ENCODE measurements at regions not wholly inside any gene's neighbourhood (a gene's known extent, or its start where the extent isn't known, plus 50 kb on each side); places are given as distances from the start of the nearest gene placed in this dataset.

GRCh38 chr4:176400816-176401461 is 81.2 kb downstream of the SPCS3 start:
- Histone ChIP-seq H3K36me3 (ENCODE audit: control insufficient read depth, insufficient read depth, low read length) (no peaks in the 10 kb centered on the region), H3K4me3 (ENCODE audit: low read depth in 2 of 2, low read length in 2 of 2) (no peak overlapping the region), H3K4me1 (ENCODE audit: control insufficient read depth, insufficient read depth, low read length) (no peaks in the 10 kb centered on the region), H3K9me3 (ENCODE audit: control insufficient read depth, insufficient read depth, low read depth, low read length) (no peaks in the 10 kb centered on the region), H3K27ac (ENCODE audit: low read length) (no peak overlapping the region), H3K27me3 (ENCODE audit: control insufficient read depth, insufficient read depth, low read length) (no peaks in the 10 kb centered on the region)
- TF ChIP-seq SIN3A (IDR thresholded peaks at IDR 0.05; ENCODE audit: borderline replicate concordance, insufficient read depth, low read depth, low read length): no peak
- TF ChIP-seq POLR2AphosphoS5 (IDR thresholded peaks at IDR 0.05; ENCODE audit: low read depth, low read length): no peak
- TF ChIP-seq TCF7L2 (IDR thresholded peaks at IDR 0.05; ENCODE audit: low read depth, low read length): no peak
- no peak for TF ChIP-seq CTCF (IDR thresholded peaks at IDR 0.05)
- no peak for TF ChIP-seq REST (IDR thresholded peaks at IDR 0.05; ENCODE audit: insufficient read depth in 1 of 2, low read depth in 2 of 2, low read length in 1 of 2)
- in situ Hi-C loops (cut with HindIII; ENCODE audit: low pct_unique_long_range_greater_than_20kb, low sequenced_read_pairs): no loop called here
- BruUV-seq (replicated peaks): no TSS peak
- ChIA-PET POLR2A (no interaction called here), CTCF (no interaction called here)
- ATAC-seq: no peak
- intact Hi-C loops (cut with micrococcal nuclease; ENCODE audit: unreplicated experiment): no loop called here
- DNase-seq (ENCODE audit: low read depth, low spot score): peak; percentile 8

- Histone ChIP-seq H3K27ac (ENCODE audit: low read length) (no peak overlapping the region), H3K9me3 (ENCODE audit: control insufficient read depth, insufficient read depth, low read depth, low read length) (no peaks in the 10 kb centered on the region), H3K4me1 (ENCODE audit: control insufficient read depth, insufficient read depth, low read length) (no peaks in the 10 kb centered on the region), H3K36me3 (ENCODE audit: control insufficient read depth, insufficient read depth, low read length) (no peaks in the 10 kb centered on the region), H3K27me3 (ENCODE audit: control insufficient read depth, insufficient read depth, low read length) (no peaks in the 10 kb centered on the region), H3K4me3 (ENCODE audit: low read depth in 2 of 2, low read length in 2 of 2) (no peak overlapping the region)
- TF ChIP-seq REST (IDR thresholded peaks at IDR 0.05; ENCODE audit: insufficient read depth in 1 of 2, low read depth in 2 of 2, low read length in 1 of 2) (no peak), TCF7L2 (IDR thresholded peaks at IDR 0.05; ENCODE audit: low read depth, low read length) (no peak), POLR2AphosphoS5 (IDR thresholded peaks at IDR 0.05; ENCODE audit: low read depth, low read length) (no peak), SIN3A (IDR thresholded peaks at IDR 0.05; ENCODE audit: borderline replicate concordance, insufficient read depth, low read depth, low read length) (no peak), CTCF (IDR thresholded peaks at IDR 0.05) (no peak)
- intact Hi-C loops (cut with micrococcal nuclease; ENCODE audit: unreplicated experiment): no loop called here
- in situ Hi-C loops (cut with HindIII; ENCODE audit: low pct_unique_long_range_greater_than_20kb, low sequenced_read_pairs): no loop called here
- ATAC-seq (no peak), DNase-seq (ENCODE audit: low read depth, low spot score) (no peak)
- ChIA-PET POLR2A (no interaction called here), CTCF (no interaction called here)
- BruUV-seq (replicated peaks): no TSS peak
These were observed 84.9 kb downstream of the SPCS3 start for GRCh38 chr4:176404621-176405020.

Measured in Panc1 (cell line).